ENCODE measurements at regions not wholly inside any gene's neighbourhood (a gene's known extent, or its start where the extent isn't known, plus 50 kb on each side); places are given as distances from the start of the nearest gene placed in this dataset.

DNA sequence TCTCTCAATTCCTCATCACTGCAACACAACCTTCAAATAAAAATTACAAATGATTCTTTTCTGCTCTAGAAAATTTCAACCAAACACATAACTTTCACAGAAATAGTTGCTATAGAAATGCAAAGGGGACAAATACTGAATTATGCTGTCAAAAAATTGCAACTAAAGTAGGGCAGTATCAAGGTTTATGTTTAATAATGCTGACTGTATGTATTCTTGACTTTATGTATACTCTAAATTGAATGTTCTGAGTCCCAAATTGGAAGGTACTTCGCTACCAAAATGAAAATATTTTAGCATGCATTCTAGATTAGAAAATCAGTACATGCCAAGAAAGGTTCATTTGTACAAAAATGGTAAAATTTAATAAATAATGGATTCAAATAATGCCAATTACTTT, 237.3 kb upstream of the TET2 start:
- TF ChIP-seq, protein P1, sequence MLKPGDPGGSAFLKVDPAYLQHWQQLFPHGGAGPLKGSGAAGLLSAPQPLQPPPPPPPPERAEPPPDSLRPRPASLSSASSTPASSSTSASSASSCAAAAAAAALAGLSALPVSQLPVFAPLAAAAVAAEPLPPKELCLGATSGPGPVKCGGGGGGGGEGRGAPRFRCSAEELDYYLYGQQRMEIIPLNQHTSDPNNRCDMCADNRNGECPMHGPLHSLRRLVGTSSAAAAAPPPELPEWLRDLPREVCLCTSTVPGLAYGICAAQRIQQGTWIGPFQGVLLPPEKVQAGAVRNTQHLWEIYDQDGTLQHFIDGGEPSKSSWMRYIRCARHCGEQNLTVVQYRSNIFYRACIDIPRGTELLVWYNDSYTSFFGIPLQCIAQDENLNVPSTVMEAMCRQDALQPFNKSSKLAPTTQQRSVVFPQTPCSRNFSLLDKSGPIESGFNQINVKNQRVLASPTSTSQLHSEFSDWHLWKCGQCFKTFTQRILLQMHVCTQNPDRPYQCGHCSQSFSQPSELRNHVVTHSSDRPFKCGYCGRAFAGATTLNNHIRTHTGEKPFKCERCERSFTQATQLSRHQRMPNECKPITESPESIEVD (tag by site-specific recombination; IDR thresholded peaks at IDR 0.05): no peak
- no peak for TF ChIP-seq ZNF133 (tag by site-specific recombination; IDR thresholded peaks at IDR 0.05)
- TF ChIP-seq, protein P2, sequence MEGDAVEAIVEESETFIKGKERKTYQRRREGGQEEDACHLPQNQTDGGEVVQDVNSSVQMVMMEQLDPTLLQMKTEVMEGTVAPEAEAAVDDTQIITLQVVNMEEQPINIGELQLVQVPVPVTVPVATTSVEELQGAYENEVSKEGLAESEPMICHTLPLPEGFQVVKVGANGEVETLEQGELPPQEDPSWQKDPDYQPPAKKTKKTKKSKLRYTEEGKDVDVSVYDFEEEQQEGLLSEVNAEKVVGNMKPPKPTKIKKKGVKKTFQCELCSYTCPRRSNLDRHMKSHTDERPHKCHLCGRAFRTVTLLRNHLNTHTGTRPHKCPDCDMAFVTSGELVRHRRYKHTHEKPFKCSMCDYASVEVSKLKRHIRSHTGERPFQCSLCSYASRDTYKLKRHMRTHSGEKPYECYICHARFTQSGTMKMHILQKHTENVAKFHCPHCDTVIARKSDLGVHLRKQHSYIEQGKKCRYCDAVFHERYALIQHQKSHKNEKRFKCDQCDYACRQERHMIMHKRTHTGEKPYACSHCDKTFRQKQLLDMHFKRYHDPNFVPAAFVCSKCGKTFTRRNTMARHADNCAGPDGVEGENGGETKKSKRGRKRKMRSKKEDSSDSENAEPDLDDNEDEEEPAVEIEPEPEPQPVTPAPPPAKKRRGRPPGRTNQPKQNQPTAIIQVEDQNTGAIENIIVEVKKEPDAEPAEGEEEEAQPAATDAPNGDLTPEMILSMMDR (tag by site-specific recombination; IDR thresholded peaks at IDR 0.05): no peak

Data from HEK293 (cell line).